HL-60 (cell line): ENCODE measurements at regions not wholly inside any gene's neighbourhood (a gene's known extent, or its start where the extent isn't known, plus 50 kb on each side); places are given as distances from the start of the nearest gene placed in this dataset.

Experiments used
- DNase-seq, 2 experiments: peaks; one replicate each; pipeline ENCODE4 v3.0.0-alpha.2; 2010 to 2020; ENCODE audit warnings: low read depth in 1 of 2, low spot score in 1 of 2
- H3K27ac ChIP-seq: fragments of 250-450 bp; sonication (Bioruptor Pico); replicated peaks from 2 replicates; pipeline ENCODE4 v1.5.1; 2020; ENCODE audit warnings: mild to moderate bottlenecking, moderate library complexity
- H3K27me3 ChIP-seq: fragments of 250-450 bp; sonication (Bioruptor Pico); 2 replicates; pipeline ENCODE4 v1.5.1; 2021; ENCODE audit warnings: mild to moderate bottlenecking, moderate library complexity; ENCODE audit not compliant: insufficient read depth, poor library complexity, severe bottlenecking
- H3K4me3 ChIP-seq: replicated peaks from 2 replicates; pipeline ENCODE4 v1.5.1; 2011; ENCODE audit warnings: mild to moderate bottlenecking, control low read depth, low read length; ENCODE audit not compliant: insufficient read depth
- CTCF ChIP-seq: IDR thresholded peaks from one replicate; pipeline ENCODE4 v1.5.1; 2011; ENCODE audit warnings: low read length, control low read depth, inconsistent platforms; ENCODE audit not compliant: insufficient read depth
- GABPA ChIP-seq: IDR thresholded peaks from 2 replicates; pipeline ENCODE4 v1.6.1; 2012; ENCODE audit warnings: low read depth
- POLR2AphosphoS5 ChIP-seq: IDR thresholded peaks from 2 replicates; pipeline ENCODE4 v1.6.1; 2012; ENCODE audit warnings: low read depth
- REST ChIP-seq: IDR thresholded peaks from 2 replicates; pipeline ENCODE4 v1.6.1; 2012; ENCODE audit warnings: low read depth; ENCODE audit not compliant: insufficient replicate concordance
- SPI1 ChIP-seq: IDR thresholded peaks from 2 replicates; pipeline ENCODE4 v1.6.1; 2012; ENCODE audit warnings: low read depth, mild to moderate bottlenecking, borderline replicate concordance

- no peak overlapping the region for H3K4me3 ChIP-seq
- TF ChIP-seq GABPA = no peak
- TF ChIP-seq CTCF = no peak
- TF ChIP-seq SPI1 = no peak
- TF ChIP-seq REST = no peak
- no peak for TF ChIP-seq POLR2AphosphoS5
- H3K27ac ChIP-seq = no peak overlapping the region
- no peak for DNase-seq
- H3K27me3 ChIP-seq = no peaks in the 10 kb centered on the region
Measured at GRCh38 chrX:148441387-148441786, 59.0 kb upstream of the AFF2 start.

- Histone ChIP-seq H3K27ac (no peak overlapping the region), H3K4me3 (no peak overlapping the region), H3K27me3 (no peaks in the 10 kb centered on the region)
- no peak for DNase-seq
- no peak for TF ChIP-seq SPI1
Measured at GRCh38 chrX:148443216-148443615, 57.2 kb upstream of the AFF2 start.

GRCh38 chrX:148448686-148449085 is 51.7 kb upstream of the AFF2 start:
- Histone ChIP-seq H3K27ac (no peak overlapping the region), H3K4me3 (no peak overlapping the region), H3K27me3 (no peaks in the 10 kb centered on the region)
- DNase-seq = no peak
- TF ChIP-seq SPI1 (no peak), GABPA (no peak), POLR2AphosphoS5 (no peak), CTCF (no peak), REST (no peak)
